Progenitor cell of endocrine pancreas (in vitro differentiated cells): ENCODE measurements at regions not wholly inside any gene's neighbourhood (a gene's known extent, or its start where the extent isn't known, plus 50 kb on each side); places are given as distances from the start of the nearest gene placed in this dataset.

ENCODE experiments used
- DNase-seq: peaks from one replicate; pipeline ENCODE4 v3.0.0; 2021; ENCODE audit warnings: low spot score; ENCODE audit not compliant: unreplicated experiment
- H3K27ac Mint-ChIP-seq: 2 replicates; pipeline ENCODE4 v1.8.0; 2021; ENCODE audit warnings: mild to moderate bottlenecking, moderate library complexity, mixed read lengths
- H3K27me3 Mint-ChIP-seq: 2 replicates; pipeline ENCODE4 v1.8.0; 2021; ENCODE audit warnings: mixed read lengths
- H3K36me3 Mint-ChIP-seq: 2 replicates; pipeline ENCODE4 v1.8.0; 2022; ENCODE audit warnings: mixed read lengths; ENCODE audit not compliant: insufficient read depth
- H3K4me1 Mint-ChIP-seq: 2 replicates; pipeline ENCODE4 v1.8.0; 2021; ENCODE audit warnings: low read depth, mixed read lengths
- H3K4me3 Mint-ChIP-seq: 2 replicates; pipeline ENCODE4 v1.8.0; 2021; ENCODE audit warnings: low read depth, mild to moderate bottlenecking, moderate library complexity, mixed read lengths
- H3K9me3 Mint-ChIP-seq: 2 replicates; pipeline ENCODE4 v1.8.0; 2021; ENCODE audit warnings: low read depth, mixed read lengths
- TF ChIP-seq, protein P1 (sequence below): fragments of 200-600 bp; sonication (generic); IDR thresholded peaks from one replicate; pipeline ENCODE4 v1.5.0; 2021; ENCODE audit warnings: antibody characterized with exemption, mild to moderate bottlenecking; ENCODE audit not compliant: unreplicated experiment

DNA sequence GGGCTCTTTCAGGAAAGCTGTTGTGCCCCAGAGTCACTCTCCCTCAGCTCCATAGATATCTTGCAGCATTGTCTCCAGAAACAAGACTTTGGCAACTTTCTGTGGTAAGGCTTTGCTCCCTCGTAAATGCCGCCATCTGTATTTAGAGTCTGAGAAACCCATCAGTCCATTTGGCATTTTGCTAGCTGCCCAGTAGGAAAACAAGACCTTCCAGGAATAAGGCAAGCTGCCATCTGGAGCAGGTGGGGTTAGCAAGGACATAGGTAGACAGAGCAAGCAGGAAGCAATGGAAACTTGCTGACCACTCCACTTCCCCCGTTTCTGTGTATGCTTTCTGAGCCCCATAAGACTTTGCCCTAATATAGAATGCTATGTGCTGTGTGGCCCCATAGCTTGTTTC is 131.9 kb downstream of the SPATA19 start:
- DNase-seq: no peak
- peaks cover 34% of the 10 kb centered on the region for H3K27me3 Mint-ChIP-seq

DNA sequence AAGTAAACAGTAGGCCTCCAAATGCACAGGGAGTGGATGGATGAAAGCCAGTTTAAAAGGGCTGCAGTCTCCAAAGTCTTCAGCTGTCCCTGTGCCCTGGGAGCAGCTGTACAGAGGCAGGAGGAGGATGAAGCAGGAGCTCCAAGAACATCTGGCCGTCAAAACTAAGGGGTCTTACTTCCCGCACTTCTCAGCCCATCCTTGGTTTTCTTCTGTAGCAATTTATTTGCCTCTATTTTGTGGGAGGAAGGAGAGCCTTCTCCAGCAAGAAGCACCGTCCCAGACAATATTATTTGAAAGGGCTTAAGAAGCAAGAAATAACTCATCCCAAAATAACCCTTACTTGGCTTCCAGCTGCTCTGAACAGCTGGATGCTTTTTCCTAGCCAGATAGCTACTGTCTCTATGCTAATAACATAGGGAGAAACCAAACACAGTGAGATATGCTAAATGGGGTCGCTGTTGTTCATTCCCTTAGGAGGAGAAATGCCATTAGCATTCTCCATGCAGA is 133.2 kb downstream of the SPATA19 start:
- Mint-ChIP-seq H3K9me3 (no peaks in the 10 kb centered on the region), H3K36me3 (no peaks in the 10 kb centered on the region), H3K4me3 (no peak overlapping the region), H3K27ac (no peak overlapping the region), H3K4me1 (no peaks in the 10 kb centered on the region), H3K27me3 (peaks cover 31% of the 10 kb centered on the region)
- no peak for DNase-seq
- TF ChIP-seq, protein P1, sequence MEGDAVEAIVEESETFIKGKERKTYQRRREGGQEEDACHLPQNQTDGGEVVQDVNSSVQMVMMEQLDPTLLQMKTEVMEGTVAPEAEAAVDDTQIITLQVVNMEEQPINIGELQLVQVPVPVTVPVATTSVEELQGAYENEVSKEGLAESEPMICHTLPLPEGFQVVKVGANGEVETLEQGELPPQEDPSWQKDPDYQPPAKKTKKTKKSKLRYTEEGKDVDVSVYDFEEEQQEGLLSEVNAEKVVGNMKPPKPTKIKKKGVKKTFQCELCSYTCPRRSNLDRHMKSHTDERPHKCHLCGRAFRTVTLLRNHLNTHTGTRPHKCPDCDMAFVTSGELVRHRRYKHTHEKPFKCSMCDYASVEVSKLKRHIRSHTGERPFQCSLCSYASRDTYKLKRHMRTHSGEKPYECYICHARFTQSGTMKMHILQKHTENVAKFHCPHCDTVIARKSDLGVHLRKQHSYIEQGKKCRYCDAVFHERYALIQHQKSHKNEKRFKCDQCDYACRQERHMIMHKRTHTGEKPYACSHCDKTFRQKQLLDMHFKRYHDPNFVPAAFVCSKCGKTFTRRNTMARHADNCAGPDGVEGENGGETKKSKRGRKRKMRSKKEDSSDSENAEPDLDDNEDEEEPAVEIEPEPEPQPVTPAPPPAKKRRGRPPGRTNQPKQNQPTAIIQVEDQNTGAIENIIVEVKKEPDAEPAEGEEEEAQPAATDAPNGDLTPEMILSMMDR: no peak

More for the DNA sequence above, 131.9 kb downstream of the SPATA19 start:
- H3K9me3 Mint-ChIP-seq: no peaks in the 10 kb centered on the region
- H3K27ac Mint-ChIP-seq: no peak overlapping the region
- no peaks in the 10 kb centered on the region for H3K36me3 Mint-ChIP-seq
- TF ChIP-seq, protein P1: no peak
- no peak overlapping the region for H3K4me3 Mint-ChIP-seq
- H3K4me1 Mint-ChIP-seq: no peaks in the 10 kb centered on the region

DNA sequence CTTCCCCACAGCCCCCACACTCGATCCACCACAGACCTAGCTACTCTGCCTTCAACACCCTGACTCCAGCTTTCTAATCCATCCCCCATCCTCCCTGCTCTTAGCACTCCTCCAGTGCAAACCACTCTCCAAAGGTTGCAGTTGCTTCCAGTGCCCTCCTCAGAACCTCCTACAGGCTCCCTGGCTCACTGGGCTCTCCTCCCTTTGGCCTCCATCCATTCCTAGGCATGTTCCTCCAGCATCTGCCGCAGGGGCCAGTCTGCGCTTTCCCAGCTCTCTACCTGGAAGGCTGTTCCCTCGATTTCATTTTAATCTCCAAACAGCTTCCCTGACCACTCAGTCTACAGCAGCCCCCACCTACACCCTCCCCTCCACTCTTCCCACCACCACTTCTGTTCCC is 133.8 kb downstream of the SPATA19 start:
- no peak for DNase-seq
- no peaks in the 10 kb centered on the region for H3K4me1 Mint-ChIP-seq
- H3K4me3 Mint-ChIP-seq: no peak overlapping the region
- no peaks in the 10 kb centered on the region for H3K36me3 Mint-ChIP-seq
- no peaks in the 10 kb centered on the region for H3K9me3 Mint-ChIP-seq
- H3K27ac Mint-ChIP-seq: no peak overlapping the region
- TF ChIP-seq, protein P1: no peak
- peaks cover 26% of the 10 kb centered on the region for H3K27me3 Mint-ChIP-seq

DNA sequence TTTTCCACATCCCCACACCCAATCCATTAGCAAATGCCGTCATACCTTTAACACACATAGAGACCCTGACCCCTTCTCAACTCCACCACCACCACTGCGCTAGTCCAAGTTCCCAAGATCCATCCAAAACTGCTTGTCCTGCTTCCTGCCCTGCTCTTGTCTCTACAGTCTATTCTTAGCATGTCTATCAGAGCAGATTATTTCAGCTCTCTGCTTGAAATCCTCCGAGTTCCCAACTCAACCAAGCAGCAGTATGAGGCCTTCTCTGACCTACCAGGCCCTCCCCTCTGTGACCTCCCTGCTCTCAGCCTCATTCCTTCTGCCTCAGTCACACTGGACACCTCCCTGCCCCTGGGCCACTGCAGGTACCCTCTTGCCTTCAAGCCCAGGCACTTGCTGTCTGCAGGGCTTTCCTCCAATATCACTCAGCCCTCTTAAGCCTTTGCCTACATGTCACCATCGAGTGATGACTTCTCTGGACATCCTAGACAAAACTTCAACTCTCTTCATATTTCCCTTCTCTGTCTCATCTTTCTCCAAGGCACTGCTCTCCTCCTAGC is 134.6 kb downstream of the SPATA19 start:
- DNase-seq: no peak
- Mint-ChIP-seq H3K27ac (no peak overlapping the region), H3K36me3 (no peaks in the 10 kb centered on the region), H3K27me3 (peaks cover 24% of the 10 kb centered on the region), H3K4me1 (no peaks in the 10 kb centered on the region), H3K9me3 (no peaks in the 10 kb centered on the region), H3K4me3 (no peak overlapping the region)
- TF ChIP-seq, protein P1: no peak

DNA sequence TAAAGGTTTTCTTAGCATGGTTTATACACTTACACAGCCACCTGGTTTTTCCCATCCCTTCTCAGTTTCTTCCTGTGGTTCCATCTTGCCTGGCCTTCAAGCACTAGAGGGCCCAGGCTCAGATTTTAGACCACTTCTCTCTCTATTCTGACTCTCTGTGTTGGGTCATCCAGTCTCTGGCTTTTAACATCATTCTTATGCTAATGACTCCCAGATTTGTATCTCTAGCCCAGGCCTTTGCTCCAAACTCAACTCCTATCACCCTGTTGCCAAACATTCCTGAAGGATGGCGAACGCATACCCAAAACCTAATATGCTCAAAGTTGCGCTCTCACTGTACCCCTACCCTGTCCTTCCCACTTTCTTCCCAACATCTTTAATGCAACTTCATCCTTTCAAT is 135.1 kb downstream of the SPATA19 start:
- Mint-ChIP-seq H3K27ac (no peak overlapping the region), H3K36me3 (no peaks in the 10 kb centered on the region), H3K4me1 (no peaks in the 10 kb centered on the region), H3K27me3 (peaks cover 21% of the 10 kb centered on the region), H3K9me3 (no peaks in the 10 kb centered on the region), H3K4me3 (no peak overlapping the region)
- TF ChIP-seq, protein P1: no peak
- DNase-seq: no peak
